ENCODE measurements at regions not wholly inside any gene's neighbourhood (a gene's known extent, or its start where the extent isn't known, plus 50 kb on each side); places are given as distances from the start of the nearest gene placed in this dataset.
"Not testable (repeated sequence)": the region's sequence is repeated elsewhere in the genome, so short reads cannot be mapped to it uniquely, and the experiment has no call there.

- no peak for DNase-seq
These were observed 468.8 kb upstream of the GRM7 start for GRCh38 chr3:6392123-6392522.

DNA sequence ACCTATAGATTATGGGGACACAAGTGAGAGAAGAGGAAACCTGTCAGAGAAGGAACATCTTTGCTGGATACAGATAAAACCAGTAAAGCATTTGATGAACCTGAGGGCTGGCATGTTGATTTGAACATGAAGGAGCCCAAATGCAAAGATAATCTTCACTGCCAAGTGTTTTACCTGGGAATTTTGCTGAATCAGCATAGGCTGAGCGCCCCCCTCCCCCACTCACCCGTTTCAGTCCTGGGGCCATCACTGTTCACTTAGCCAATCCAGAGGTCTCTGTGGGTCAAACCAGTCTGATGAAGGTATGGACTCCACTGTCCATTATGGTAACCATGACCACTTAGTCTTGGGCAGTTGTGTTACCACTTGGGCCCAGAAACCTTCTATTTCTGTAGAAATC lies 466.0 kb upstream of the GRM7 start:
- DNase-seq, result no peak

- no peak for DNase-seq
These were observed 464.3 kb upstream of the GRM7 start for GRCh38 chr3:6396631-6397030.

- DNase-seq, result not testable (repeated sequence)
These were observed 458.2 kb upstream of the GRM7 start for GRCh38 chr3:6402666-6403065.

GRCh38 chr3:6406923-6407322 lies 454.0 kb upstream of the GRM7 start:
- not testable (repeated sequence) for DNase-seq

- no peak for DNase-seq
These were observed 444.8 kb upstream of the GRM7 start for GRCh38 chr3:6416049-6416661.

- no peak for DNase-seq
These were observed 443.7 kb upstream of the GRM7 start for GRCh38 chr3:6417174-6417573.

- DNase-seq, result no peak
These were observed 442.4 kb upstream of the GRM7 start for GRCh38 chr3:6418485-6418884.

DNA sequence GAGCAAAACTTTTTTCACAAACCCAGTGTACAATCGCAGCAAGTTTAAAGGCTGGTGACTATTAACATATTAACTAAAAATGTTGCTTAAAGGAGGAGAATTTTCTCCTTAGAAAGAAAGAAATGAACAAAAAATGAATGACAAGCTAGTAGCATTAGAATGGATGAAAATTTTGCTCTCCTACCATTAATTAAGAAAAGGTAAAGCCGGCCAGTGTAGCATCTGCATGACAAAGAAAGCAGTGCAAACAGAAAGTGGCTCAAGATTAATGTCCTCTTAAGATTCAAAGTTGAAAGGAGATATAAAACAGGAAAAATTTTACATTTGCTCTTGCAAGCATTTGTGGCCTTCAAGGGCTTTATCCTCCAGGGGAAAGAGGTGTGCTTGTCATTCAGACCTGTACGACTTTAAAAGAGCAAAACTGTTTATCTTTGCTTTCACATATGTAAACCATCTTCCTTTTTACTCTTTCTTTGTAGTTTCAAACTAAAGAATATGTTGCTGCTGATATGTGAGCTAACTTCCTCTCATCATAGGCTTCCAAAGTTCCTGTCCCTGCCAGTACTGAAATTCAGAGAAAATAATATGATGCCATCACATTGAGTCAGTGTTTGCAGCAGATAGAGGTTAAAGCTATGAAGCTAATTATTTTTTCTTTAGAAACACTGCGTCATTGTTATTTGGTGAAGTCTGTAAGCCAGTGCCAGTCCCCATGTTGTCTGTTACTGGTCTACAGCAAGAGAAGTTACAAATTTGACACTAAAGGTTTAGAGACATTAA lies 439.1 kb upstream of the GRM7 start:
- DNase-seq, result no peak

DNA sequence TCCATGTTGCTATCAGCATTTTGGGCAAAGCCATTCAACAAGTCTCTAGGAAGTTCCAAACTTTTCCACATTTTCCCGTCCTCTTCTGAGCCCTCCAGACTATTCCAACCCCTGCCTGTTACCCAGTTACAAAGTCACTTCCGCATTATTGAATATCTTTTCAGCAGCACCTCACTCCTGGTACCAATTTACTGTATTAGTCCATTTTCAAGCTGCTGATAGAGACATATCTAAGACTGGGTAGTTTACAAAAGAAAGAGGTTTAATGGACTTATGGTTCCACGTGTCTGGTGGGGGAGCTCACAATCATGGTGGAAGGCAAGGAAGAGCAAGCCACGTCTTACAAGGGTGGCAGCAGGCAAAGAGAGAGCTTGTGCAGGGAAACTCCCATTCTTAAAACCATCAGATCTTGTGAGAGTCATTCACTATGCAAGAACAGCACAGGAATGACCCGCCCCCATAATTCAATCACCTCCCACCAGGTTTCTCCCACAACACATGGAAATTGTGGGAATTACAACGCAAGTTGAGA lies 435.6 kb upstream of the GRM7 start:
- no peak for DNase-seq

GRCh38 chr3:6428276-6428675 lies 432.6 kb upstream of the GRM7 start:
- DNase-seq, result not testable (repeated sequence)

DNA sequence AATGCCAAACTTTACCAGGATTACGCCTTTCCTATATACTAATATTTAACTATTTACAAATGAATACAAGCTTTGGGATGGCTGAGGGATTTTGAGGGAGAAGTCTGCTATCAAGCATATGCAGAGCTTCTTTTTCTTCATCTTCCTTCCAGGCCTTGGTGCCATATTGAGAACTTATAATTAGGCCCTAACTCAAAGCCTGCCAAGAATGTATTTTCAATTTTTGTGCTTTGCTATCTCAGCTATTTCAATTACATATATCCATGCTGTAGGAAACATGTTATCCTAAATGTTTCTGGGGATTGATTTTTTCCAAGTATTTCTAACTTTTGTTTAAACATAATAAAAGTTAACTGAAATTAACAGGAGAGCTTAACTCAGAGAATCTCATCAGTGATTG lies 425.0 kb upstream of the GRM7 start:
- no peak for DNase-seq

DNA sequence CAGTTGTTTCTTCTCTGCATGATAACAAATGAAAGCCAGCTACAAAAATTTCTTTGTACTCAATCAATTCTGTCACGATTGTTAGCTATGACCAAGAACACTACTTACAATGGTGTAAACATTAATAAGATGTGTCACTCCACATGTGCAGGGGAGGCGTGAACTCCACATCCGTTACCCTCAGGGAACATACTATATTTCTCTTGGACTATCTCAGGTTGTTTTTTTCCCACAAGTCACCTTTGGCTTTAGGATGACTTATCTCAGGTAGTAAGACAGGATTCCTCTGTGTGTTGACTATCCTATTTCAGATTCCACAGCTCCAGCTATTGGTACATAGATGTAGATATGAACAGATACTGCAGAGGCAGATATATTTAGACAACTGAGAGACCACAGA lies 423.3 kb upstream of the GRM7 start:
- no peak for DNase-seq

DNA sequence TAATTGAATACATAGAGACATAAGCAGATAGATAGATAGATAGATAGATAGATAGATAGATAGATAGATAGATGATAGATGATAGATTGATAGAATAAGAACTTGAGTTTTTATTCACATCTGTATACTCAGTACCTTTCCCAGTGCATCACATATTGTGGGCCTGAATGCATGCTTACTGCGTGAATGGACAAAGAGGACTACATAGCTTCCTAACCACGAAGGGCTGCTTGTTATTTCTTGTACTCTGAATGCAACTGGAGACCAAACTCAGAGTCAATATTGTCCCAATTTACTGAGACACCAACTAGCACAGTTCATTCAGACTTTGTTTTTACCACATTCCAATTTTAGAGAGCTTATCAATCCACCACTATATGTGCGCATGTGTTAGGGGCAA lies 422.9 kb upstream of the GRM7 start:
- DNase-seq, result no peak

DNA sequence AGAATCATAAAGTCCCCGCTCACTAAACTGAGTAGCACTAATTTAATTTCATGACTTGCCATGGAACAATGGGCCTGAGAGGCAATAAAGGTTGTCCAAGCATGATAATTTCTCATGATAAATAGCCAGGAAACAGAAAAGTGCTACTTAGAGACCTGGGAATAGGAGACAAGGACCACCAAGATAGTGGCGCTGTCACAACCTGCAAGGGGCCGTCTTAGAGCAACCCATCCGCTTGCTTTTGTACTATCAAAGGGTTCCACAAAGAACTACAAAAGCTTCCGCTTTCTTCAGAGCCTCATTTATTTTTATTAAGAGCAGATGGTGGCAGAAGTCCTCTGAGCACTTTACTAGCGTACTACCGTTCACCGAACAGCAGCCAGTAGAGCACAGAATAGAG lies 421.7 kb upstream of the GRM7 start:
- DNase-seq, result no peak

GRCh38 chr3:6439824-6440223 lies 421.1 kb upstream of the GRM7 start:
- DNase-seq, result no peak

DNA sequence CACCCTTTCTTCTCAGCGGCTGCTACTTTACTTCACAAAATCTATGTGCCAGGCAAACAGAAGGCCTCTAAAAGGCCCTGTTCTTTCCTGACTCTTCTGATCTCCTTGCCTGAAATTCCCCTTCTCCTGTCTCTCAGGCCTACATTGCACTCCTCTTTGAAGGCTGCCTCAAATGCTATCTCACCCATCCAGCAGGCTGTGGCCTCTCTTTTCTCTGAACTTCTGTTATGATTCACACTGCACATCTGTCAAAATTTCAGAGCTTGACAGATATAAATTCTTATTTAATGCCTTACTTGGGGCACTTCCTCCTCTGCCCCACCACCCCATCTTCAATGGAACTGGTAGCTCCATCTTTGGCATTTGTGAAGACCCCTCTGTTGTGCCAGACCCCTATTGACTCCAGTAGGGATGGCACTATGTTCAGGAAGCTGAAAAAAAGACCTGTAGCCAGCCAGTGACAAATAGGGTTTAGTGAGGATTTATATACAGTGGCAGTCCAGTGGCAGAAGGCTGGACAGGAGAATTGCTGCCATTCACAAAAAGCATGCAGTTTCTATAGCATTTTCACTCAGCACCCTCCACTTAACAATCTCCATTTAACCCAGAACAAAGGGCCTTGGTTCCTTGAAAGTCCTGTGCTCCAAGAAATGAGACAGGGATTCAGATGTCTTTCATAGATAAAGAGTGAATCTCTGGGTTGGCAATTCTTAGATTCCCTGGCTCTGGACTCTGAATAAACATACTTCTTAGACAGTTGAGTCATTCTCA lies 415.8 kb upstream of the GRM7 start:
- DNase-seq, result no peak

- DNase-seq, result no peak
These were observed 413.6 kb upstream of the GRM7 start for GRCh38 chr3:6447166-6447801.

DNA sequence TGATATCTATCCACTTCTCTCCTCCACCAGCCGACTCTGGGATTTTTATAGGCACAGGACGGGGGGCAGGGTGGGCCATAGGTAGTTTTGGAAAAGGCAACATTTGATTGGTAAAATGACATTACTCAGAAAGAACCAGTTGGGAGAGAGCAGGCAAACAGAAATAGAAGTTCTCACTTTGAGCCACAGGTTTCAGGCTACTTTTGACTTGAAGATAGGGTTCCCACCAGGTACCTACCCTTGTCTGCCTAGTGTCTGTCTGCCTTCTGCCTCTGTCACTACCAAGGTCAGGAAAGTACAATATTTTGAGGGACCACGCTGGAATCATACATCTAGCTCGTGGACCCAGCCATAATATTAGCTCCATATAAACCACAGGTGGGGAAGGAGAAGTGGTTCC lies 412.9 kb upstream of the GRM7 start:
- DNase-seq, result no peak

DNA sequence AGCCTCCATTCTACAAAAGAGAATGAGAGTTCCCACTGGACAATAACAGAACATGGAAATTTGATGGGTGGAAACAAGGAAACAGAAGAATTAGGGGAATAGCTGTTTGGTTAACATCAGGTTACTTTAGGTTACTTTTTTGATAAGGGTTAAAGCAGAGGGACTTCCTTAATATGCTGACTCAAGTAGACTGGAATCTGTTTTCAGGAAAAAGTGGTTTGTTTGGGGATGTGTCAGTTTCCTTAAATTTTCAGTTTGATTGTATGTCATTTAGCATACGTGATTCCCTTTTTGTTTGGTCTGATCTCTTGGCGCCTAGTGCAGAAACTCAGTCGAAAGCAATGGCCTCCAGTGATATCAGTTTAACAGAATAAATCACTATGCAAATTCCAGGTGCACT lies 411.8 kb upstream of the GRM7 start:
- no peak for DNase-seq

- DNase-seq, result no peak
These were observed 407.9 kb upstream of the GRM7 start for GRCh38 chr3:6452974-6453373.

DNA sequence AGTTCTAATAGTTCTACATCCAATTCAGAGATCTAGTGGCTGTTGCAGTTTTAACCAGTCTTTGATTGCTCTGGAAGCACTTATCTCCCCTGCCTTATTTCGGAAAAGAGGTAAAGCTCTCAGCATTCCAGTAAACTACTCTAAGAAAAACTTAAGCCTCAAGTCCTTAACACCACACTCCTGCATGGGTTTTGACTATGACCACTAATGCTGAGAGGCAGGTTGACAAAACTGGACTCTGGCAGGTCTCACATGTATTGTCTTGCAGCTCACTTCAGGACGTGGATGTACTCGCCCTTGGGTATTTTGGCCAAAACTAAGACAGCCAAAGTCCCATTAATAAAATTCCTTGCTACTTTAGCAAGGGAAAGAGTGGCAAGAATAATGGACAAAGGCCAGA lies 405.9 kb upstream of the GRM7 start:
- no peak for DNase-seq

DNA sequence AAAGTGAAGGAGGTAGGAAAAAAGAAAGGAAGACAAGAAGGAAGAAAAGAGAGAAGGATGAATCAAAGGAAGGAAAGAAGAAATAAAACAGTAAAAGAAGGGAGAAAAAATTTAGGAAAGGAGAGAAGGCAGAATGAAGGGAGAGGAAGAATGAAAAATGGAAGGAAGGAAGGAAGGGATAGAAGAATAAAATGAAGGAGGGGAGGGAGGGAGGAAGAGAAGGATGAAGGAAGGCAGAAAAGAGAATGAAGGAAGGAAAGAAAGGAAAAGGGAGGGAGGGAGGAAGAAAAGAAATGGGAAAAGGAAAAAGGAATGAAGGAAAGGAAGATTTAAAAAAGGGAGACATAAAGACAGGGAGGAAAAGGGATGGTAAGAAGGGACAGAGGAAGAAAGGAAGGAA lies 393.7 kb upstream of the GRM7 start:
- no peak for DNase-seq
